ENCODE measurements at regions not wholly inside any gene's neighbourhood (a gene's known extent, or its start where the extent isn't known, plus 50 kb on each side); places are given as distances from the start of the nearest gene placed in this dataset.

DNA sequence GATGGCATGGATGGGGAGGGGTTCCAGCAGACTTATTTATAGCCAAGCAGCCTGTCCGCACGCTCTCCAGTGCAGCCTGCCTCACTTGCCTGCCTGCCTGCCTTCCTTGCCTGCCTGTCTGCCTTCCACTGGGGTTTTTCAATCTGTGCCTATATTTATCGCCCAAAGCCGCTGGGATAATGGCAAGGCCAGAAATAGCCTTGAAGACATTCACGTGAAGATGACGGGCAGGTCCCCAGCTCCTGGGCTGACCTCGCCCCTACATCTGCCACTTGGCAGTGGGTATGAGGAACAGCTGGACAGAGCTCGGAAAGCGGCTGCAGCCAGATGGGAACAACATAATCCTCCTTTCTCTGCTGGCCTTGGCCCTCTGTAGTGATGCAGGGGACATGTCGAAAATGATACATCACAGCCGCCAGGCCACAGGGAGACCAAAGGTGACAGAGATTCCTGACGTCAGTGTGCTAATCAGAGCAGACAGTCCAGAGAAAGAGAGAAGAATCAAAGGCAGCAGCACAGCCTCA is 53.3 kb downstream of the PITPNM2 start:
- H3K4me2 ChIP-seq (ENCODE audit: unreplicated experiment), result no peak overlapping the region
- H3K4me1 ChIP-seq (ENCODE audit: insufficient read depth), result peaks cover 12% of the 10 kb centered on the region
- H2AFZ ChIP-seq, result no peak overlapping the region
- H3K79me2 ChIP-seq (ENCODE audit: insufficient read depth), result no peaks in the 10 kb centered on the region
- TF ChIP-seq EZH2phosphoT487 (IDR thresholded peaks at IDR 0.05; ENCODE audit: insufficient read depth, low read depth), result no peak
- TF ChIP-seq EZH2 (IDR thresholded peaks at IDR 0.05; ENCODE audit: insufficient read depth, poor library complexity, severe bottlenecking), result no peak
- no peak overlapping the region for H3K4me3 ChIP-seq
- H3K27ac ChIP-seq, result no peak overlapping the region
- peaks cover 5% of the 10 kb centered on the region for H3K27me3 ChIP-seq (replicated peaks; ENCODE audit: insufficient read depth)
- H3F3A ChIP-seq (ENCODE audit: insufficient read depth), result no peaks in the 10 kb centered on the region
- WGBS, 2 experiments (ENCODE audit: low coverage in 1 of 2, low lambda C conversion rate in 2 of 2, missing lambda C conversion rate in 2 of 2), result 87 to 88% methylated on average over 12 of the region's 12 CpGs
- no peaks in the 10 kb centered on the region for H3K36me3 ChIP-seq (ENCODE audit: low read depth)
- no peaks in the 10 kb centered on the region for H3K9me2 ChIP-seq (ENCODE audit: insufficient read depth)
- DNase-seq, result no peak
- no peaks in the 10 kb centered on the region for H3K9me3 ChIP-seq (ENCODE audit: low read depth)
- in situ Hi-C loops (cut with MboI), result no loop called here
- H3K9ac ChIP-seq, result no peak overlapping the region
- peaks cover 6% of the 10 kb centered on the region; the same call in 1 of the 2 replicates for H4K20me1 ChIP-seq (ENCODE audit: insufficient read depth)

DNA sequence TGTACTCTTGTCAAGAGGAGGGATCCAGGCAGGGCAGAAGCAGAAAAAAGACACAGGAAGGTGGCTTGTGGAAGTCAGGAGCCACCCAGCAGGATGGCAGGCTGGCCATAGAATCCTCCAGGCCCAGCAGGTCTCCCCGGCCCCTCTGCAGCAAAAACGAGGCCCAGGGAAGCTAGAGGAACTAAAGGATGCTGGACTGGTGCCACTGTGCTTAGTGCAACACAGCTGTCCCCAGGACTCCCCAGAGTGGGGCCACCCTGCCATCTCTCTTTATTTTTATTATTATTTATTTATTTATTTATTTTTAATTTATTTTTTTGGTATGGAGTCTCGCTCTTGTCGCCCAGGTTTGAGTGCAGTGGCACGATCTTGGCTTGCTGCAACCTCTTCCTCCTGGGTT is 54.1 kb downstream of the PITPNM2 start:
- no peak for DNase-seq
- Histone ChIP-seq H3F3A (ENCODE audit: insufficient read depth) (no peaks in the 10 kb centered on the region), H3K9ac (no peak overlapping the region), H3K4me2 (ENCODE audit: unreplicated experiment) (no peak overlapping the region), H4K20me1 (ENCODE audit: insufficient read depth) (peaks cover 6% of the 10 kb centered on the region; the same call in 1 of the 2 replicates), H2AFZ (no peak overlapping the region), H3K27ac (no peak overlapping the region), H3K4me3 (no peak overlapping the region), H3K36me3 (ENCODE audit: low read depth) (no peaks in the 10 kb centered on the region), H3K9me2 (ENCODE audit: insufficient read depth) (no peaks in the 10 kb centered on the region), H3K9me3 (ENCODE audit: low read depth) (no peaks in the 10 kb centered on the region), H3K79me2 (ENCODE audit: insufficient read depth) (no peaks in the 10 kb centered on the region), H3K4me1 (ENCODE audit: insufficient read depth) (peaks cover 12% of the 10 kb centered on the region), H3K27me3 (replicated peaks; ENCODE audit: insufficient read depth) (peaks cover 5% of the 10 kb centered on the region)
- in situ Hi-C loops (cut with MboI), result no loop called here
- WGBS, 2 experiments (ENCODE audit: low coverage in 1 of 2, low lambda C conversion rate in 2 of 2, missing lambda C conversion rate in 2 of 2), result 86 to 89% methylated on average over 5 of the region's 5 CpGs
- TF ChIP-seq EZH2 (IDR thresholded peaks at IDR 0.05; ENCODE audit: insufficient read depth, poor library complexity, severe bottlenecking) (no peak), EZH2phosphoT487 (IDR thresholded peaks at IDR 0.05; ENCODE audit: insufficient read depth, low read depth) (no peak)

DNA sequence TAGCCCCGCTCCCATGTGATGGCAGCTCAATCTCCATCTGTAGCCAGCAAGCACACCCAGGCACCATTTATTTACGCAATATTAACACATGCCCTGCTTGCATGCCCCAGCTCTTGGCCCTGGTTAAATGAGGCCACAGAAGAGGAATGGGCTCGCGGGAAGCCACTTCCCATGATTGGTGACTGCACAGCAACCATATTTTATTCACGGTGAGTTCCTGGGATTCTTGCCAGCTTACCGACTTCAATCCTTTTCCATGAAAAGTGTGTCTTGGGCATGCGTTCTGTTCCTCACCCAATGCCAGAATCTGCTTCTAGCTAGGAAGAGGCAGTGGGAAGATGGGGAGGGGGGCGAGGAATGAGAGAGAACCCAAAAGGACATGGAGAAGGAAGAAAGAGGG is 54.7 kb downstream of the PITPNM2 start:
- H3F3A ChIP-seq (ENCODE audit: insufficient read depth), result no peaks in the 10 kb centered on the region
- H3K27ac ChIP-seq, result no peak overlapping the region
- H2AFZ ChIP-seq, result no peak overlapping the region
- in situ Hi-C loops (cut with MboI), result no loop called here
- no peak overlapping the region for H3K4me2 ChIP-seq (ENCODE audit: unreplicated experiment)
- H4K20me1 ChIP-seq (ENCODE audit: insufficient read depth), result peaks cover 6% of the 10 kb centered on the region; the same call in 1 of the 2 replicates
- H3K4me3 ChIP-seq, result no peak overlapping the region
- no peaks in the 10 kb centered on the region for H3K36me3 ChIP-seq (ENCODE audit: low read depth)
- no peak for DNase-seq
- H3K4me1 ChIP-seq (ENCODE audit: insufficient read depth), result peaks cover 12% of the 10 kb centered on the region
- H3K27me3 ChIP-seq (replicated peaks; ENCODE audit: insufficient read depth), result peaks cover 5% of the 10 kb centered on the region
- H3K9ac ChIP-seq, result no peak overlapping the region
- H3K9me3 ChIP-seq (ENCODE audit: low read depth), result no peaks in the 10 kb centered on the region
- no peak for TF ChIP-seq EZH2phosphoT487 (IDR thresholded peaks at IDR 0.05; ENCODE audit: insufficient read depth, low read depth)
- TF ChIP-seq EZH2 (IDR thresholded peaks at IDR 0.05; ENCODE audit: insufficient read depth, poor library complexity, severe bottlenecking), result no peak
- no peaks in the 10 kb centered on the region for H3K9me2 ChIP-seq (ENCODE audit: insufficient read depth)
- WGBS, 2 experiments (ENCODE audit: low coverage in 1 of 2, low lambda C conversion rate in 2 of 2, missing lambda C conversion rate in 2 of 2), result 92% methylated on average over 8 of the region's 8 CpGs
- H3K79me2 ChIP-seq (ENCODE audit: insufficient read depth), result no peaks in the 10 kb centered on the region

DNA sequence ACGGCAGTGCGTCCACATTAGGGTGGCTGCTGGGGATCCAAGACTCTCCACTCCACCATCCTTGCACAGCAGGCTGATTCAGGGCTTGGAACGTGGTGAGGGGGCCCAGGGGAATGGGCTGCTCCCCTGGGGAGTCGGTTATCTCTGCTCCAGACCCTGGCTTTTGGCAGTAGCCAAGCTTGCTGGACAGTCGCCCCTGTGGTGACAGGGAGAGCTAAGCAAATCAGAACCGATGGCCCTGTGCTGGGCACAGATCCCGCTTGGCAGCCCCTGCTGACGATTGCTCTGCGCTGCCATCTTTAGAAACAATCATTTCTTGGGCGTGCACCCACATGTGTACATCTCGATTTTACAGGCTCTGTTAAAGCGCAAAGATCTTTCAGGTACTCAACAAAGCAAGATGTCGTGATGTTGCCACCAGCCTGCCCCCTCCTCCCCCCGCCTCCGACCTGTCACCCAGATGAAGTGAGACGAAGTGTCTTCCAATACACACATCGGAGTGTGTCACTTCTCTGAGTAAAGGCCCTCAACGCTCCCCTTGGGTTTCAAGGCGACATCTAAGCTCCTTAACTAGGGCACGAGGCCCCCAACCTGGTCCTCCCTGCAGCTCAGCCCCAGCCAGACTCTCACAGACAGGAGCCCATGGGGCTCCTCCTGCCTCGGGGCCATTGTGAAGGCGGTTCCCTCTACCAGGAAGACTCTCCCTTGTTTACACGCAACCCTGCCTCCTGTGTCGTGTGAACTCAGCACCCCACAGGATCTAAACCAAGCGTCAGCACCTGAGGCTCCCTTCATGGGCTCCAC is 55.6 kb downstream of the PITPNM2 start:
- Histone ChIP-seq H3F3A (ENCODE audit: insufficient read depth) (peaks cover 8% of the 10 kb centered on the region), H3K79me2 (ENCODE audit: insufficient read depth) (no peaks in the 10 kb centered on the region), H3K9ac (no peak overlapping the region), H2AFZ (no peak overlapping the region), H3K9me3 (ENCODE audit: low read depth) (no peaks in the 10 kb centered on the region), H3K36me3 (ENCODE audit: low read depth) (no peaks in the 10 kb centered on the region), H3K9me2 (ENCODE audit: insufficient read depth) (no peaks in the 10 kb centered on the region), H3K27me3 (replicated peaks; ENCODE audit: insufficient read depth) (peaks cover 5% of the 10 kb centered on the region), H3K4me3 (no peak overlapping the region), H3K4me1 (ENCODE audit: insufficient read depth) (peaks cover 12% of the 10 kb centered on the region), H3K27ac (no peak overlapping the region), H4K20me1 (ENCODE audit: insufficient read depth) (0 out of 2 replicates have a peak, but pooled peaks cover 6% of the 10 kb centered on the region), H3K4me2 (ENCODE audit: unreplicated experiment) (peak overlapping the region; percentile 54)
- TF ChIP-seq EZH2phosphoT487 (IDR thresholded peaks at IDR 0.05; ENCODE audit: insufficient read depth, low read depth), result no peak
- TF ChIP-seq EZH2 (IDR thresholded peaks at IDR 0.05; ENCODE audit: insufficient read depth, poor library complexity, severe bottlenecking), result no peak
- no peak for DNase-seq
- in situ Hi-C loops (cut with MboI), result no loop called here
- WGBS, 2 experiments (ENCODE audit: low coverage in 1 of 2, low lambda C conversion rate in 2 of 2, missing lambda C conversion rate in 2 of 2), result 73 to 81% methylated on average over 21 to 25 of the region's 25 CpGs

Data from GM23248 (cell line).